GM18870 (cell line): ENCODE measurements at regions not wholly inside any gene's neighbourhood (a gene's known extent, or its start where the extent isn't known, plus 50 kb on each side); places are given as distances from the start of the nearest gene placed in this dataset.

Experiments used
- ATAC-seq: cut with Tn5 transposase; IDR thresholded peaks from one replicate; pipeline ENCODE4 v1.9.1; 2021; ENCODE audit warnings: moderate library complexity; ENCODE audit not compliant: unreplicated experiment

DNA sequence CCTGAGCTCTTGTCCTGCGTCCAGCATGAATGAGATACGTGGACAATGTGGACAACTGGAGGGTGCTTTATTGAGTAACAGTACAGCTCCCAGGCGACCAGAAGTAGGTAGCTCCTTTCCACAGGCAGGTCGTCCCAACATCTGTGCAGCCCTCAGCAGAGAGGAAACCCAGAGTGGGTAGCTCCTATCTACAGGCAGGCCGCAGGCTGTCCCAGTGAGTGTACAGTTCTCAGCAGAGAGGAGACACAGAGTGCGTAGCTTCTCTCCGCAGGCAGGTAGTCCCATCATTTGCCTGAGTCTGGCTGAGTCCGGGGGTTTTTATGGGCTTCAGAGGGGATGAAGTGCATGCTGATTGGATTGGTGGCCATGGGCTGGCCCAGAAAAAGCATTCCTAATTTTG, 373.3 kb downstream of the CHSY3 start:
- no peak for ATAC-seq

DNA sequence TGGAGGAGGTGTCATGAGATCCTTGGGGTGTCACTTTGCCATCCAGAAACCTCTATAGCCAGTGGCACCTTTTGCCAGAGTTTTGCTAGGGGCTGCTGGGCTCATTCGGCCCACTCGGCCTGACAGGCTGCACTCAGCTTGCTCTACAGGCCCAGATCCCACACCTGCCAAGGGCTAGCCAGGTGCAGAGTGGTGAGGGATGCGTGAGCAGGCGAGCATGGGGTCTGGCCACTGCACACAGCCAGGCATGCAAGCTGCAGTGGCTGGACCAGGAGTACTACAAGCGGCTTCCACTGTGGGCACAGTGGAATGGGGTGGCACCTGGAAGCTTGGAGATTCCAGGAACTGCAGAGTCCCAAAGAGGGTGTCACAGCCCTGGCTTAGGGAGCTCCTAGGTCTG, 372.7 kb downstream of the CHSY3 start:
- ATAC-seq = no peak

DNA sequence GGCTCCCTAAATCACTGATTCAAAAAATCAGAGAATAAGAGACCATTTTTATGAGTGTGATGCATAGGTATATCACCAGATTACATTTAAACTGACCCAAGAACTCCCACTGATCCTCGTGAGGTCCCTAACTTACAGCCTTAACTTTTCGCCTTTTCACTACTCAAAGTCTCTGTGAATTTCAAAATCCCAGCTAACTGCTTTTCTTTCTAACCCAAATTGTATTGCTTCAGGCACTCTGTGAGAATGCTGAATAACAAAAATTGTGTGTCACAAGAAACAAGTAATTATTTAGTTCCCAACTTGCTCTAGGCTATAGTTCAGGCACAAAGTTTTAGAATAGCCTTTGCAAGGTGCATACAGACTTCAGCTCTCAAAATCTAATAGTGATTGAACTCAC, 368.6 kb downstream of the CHSY3 start:
- ATAC-seq = no peak

DNA sequence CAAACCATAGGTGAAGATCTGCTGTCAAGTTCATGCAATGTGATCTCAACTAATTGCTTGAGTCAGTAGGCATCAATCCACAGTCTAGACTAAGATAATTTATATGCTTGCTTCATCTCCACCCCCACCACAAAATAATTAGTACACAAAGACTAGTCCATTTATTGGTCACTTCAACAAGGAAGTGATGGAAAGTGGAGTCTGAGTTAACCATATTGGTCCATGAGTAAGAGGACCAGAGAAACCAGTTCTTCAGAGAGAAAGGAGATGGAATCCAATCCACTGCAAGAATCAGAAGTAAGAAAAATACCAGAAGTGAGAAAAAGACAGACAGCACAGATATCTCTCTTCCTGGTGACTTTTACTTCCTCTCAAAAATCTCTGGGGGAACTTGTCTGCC, 366.5 kb downstream of the CHSY3 start:
- ATAC-seq = no peak

DNA sequence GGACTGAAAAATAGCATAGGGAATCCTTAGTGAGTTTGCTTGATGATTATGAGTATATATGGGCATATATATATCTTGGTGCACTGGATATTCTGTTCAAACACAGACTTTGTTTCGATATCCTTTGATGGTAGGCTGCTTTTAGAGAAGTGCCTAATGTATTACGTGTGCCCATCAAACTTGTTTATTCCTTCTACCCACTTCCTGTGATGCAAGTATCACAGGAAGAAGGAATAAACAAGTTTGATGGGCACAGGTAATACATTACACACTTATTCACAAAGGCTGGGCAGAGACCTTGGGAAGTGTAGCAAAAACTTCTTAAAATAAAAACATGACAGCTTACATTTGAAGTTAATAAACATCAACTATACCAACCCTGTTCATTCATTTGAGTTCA, 364.2 kb downstream of the CHSY3 start:
- no peak for ATAC-seq

DNA sequence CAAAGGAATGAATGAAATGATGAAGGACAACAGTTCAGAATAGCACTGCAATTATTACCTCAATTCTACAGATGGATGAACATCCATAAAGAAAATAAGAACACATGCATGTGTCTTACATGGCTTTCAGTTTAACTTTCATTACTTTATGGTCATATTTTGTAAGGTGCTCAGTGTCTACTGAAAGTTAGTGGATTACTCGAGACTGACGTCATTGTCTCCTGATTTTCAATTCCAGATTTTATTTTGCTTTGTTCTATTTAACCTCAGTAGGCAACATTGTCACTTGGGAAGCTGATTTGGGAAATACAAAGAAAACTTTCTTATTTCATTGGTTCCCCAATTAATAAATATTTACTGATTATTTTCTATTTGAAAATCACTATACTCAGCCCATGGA, 363.7 kb downstream of the CHSY3 start:
- no peak for ATAC-seq

DNA sequence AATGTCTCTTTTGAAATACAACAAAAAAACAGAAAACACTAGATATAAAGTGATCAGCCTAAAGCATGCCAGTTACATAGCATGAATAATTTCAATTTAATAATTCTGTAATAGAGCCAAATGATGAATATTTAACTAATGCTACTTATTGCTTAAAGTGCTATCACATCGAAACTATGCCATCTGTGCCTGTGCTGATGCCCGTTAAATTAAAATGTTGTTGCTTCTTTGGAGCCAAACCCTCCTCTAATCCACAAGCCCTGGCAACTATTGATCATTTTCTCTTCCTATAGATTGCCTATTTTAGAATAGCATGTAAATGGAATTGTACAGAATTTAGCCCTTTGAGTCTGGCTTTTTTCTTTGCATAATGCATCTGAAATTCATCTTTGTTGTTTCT, 356.2 kb downstream of the CHSY3 start:
- ATAC-seq = no peak

DNA sequence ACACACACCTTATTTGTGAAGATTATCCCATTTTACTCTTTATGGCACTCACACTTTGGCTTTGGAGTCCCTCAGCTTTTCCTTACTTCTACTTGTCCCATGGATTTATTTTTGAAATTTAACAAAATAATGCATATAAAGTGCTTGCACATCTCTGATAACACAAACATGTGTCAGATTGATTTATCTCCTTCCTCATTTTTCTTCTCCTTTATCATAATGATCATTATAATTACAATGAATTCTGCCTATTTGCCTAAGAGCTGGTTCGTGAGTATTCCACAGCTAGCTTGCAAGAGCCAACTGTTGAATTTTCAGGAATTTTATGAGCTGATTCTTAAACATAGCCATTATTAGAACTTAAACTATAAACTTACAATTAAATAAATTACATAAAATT, 347.7 kb downstream of the CHSY3 start:
- no peak for ATAC-seq

DNA sequence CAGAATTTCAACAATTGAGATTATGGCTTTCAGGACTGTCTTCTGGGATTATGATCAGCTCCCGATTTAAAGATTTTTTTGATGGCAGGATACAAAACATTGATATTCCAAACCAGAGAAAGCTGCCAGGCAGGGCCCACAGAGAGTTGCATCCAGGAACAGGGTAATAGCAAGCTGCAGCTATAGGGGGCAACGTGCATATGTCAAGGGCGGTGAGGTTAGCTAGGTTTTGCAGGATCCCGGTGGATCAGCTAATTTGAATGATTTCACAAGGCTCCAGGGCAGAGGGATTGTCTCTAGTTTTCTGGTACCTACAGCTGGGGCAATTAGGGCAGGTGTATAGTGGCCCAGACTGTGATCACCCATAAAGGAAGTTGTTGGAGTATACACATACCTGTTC, 339.4 kb downstream of the CHSY3 start:
- ATAC-seq = no peak

DNA sequence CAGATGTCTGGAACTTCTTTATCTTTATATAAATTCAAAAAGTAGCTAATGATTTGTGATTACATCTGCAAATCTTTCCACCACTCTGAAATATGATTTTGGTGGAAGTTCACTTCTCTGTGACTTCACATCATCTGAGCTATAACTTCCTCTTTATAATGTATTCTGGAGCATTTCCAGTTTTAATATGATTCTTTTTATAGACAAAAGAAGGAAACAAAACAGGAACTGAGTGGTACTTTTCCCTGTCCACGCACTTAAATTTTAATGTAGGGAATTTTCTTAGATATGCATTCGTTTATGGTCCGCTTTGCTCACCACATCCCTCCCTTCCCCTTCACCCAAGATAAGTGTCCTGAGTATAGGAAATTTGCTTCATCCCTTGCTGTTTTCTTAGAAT, 333.5 kb downstream of the CHSY3 start:
- ATAC-seq = no peak
